ENCODE measurements at regions not wholly inside any gene's neighbourhood (a gene's known extent, or its start where the extent isn't known, plus 50 kb on each side); places are given as distances from the start of the nearest gene placed in this dataset.
"Not testable (repeated sequence)": the region's sequence is repeated elsewhere in the genome, so short reads cannot be mapped to it uniquely, and the experiment has no call there.

GRCh38 chr4:94141001-94141400 is 66.7 kb upstream of the SMARCAD1 start:
- BruUV-seq (replicated peaks), result no TSS peak
- CTCF ChIA-PET, result no interaction called here

DNA sequence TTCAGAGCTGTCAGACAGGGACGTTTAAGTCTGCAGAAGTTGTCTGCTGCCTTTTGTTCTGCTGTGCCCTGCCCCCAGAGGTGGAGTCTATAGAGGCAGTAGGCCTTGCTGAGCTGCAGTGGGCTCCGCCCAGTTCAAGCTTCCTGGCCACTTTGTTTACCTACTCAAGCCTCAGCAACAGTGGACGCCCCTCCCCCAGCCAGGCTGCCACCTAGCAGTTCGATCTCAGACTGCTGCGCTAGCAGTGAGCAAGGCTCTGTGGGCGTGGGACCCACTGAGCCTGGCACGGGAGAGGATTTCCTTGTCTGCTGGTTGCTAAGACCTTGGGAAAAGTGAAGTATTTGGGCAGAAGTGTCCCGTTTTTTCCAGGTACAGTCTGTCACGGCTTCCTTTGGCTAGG is 59.6 kb upstream of the SMARCAD1 start:
- H3K4me1 ChIP-seq (ENCODE audit: control insufficient read depth, insufficient read depth, low read length); H3K36me3 ChIP-seq (ENCODE audit: control insufficient read depth in 2 of 2, insufficient read depth in 2 of 2, low read length in 1 of 2); FAIRE-seq; ATAC-seq; BruUV-seq (replicated peaks); POLR2A ChIA-PET; H3K9ac ChIP-seq (ENCODE audit: control insufficient read depth, insufficient read depth, low read length); intact Hi-C loops (cut with micrococcal nuclease; ENCODE audit: unreplicated experiment); RAD21 ChIA-PET (ENCODE audit: unreplicated experiment); DNase-seq (ENCODE audit: low read depth, low spot score); H3K27ac ChIP-seq (ENCODE audit: control insufficient read depth, insufficient read depth); H3K9me3 ChIP-seq (replicated peaks; ENCODE audit: control insufficient read depth, insufficient read depth, low read length); H4K20me1 ChIP-seq (ENCODE audit: control insufficient read depth, insufficient read depth); H3K4me2 ChIP-seq (ENCODE audit: control insufficient read depth, insufficient read depth); H3K4me3 ChIP-seq; H2AFZ ChIP-seq (ENCODE audit: control insufficient read depth, low read depth, low read length); CTCF ChIA-PET; H3K27me3 ChIP-seq (replicated peaks in 1 of 2; ENCODE audit: control insufficient read depth in 2 of 2, insufficient read depth in 2 of 2, low read length in 1 of 2); H3K79me2 ChIP-seq (ENCODE audit: control insufficient read depth, insufficient read depth, low read length): not testable (repeated sequence)
- SMC1A ChIA-PET (ENCODE audit: uncharacterized antibody, unreplicated experiment), result interaction anchor here (0.6 kb wide), 1 partner anchor 12 kb away, joined by 4 read pairs; no protein-coding TSS in a partner anchor
- in situ Hi-C loops (cut with MboI), result loop anchor here (25.0 kb wide), 1 partner anchor 361 kb away; no protein-coding TSS in a partner anchor
- WGBS (ENCODE audit: insufficient coverage, insufficient replicate concordance, low lambda C conversion rate, missing lambda C conversion rate), result 23% methylated on average over 9 of the region's 9 CpGs

More at GRCh38 chr4:94141001-94141400, 66.7 kb upstream of the SMARCAD1 start:
- Histone ChIP-seq H3K4me3 (no peak overlapping the region), H3K9ac (ENCODE audit: control insufficient read depth, insufficient read depth, low read length) (no peak overlapping the region), H3K4me2 (ENCODE audit: control insufficient read depth, insufficient read depth) (no peak overlapping the region), H3K4me1 (ENCODE audit: control insufficient read depth, insufficient read depth, low read length) (no peaks in the 10 kb centered on the region), H3K27ac (ENCODE audit: control insufficient read depth, insufficient read depth) (no peak overlapping the region), H3K9me3 (replicated peaks; ENCODE audit: control insufficient read depth, insufficient read depth, low read length) (no peaks in the 10 kb centered on the region), H2AFZ (ENCODE audit: control insufficient read depth, low read depth, low read length) (no peak overlapping the region), H3K79me2 (ENCODE audit: control insufficient read depth, insufficient read depth, low read length) (no peaks in the 10 kb centered on the region), H4K20me1 (ENCODE audit: control insufficient read depth, insufficient read depth) (no peaks in the 10 kb centered on the region), H3K27me3 (replicated peaks in 1 of 2; ENCODE audit: control insufficient read depth in 2 of 2, insufficient read depth in 2 of 2, low read length in 1 of 2) (no peaks in the 10 kb centered on the region), H3K36me3 (ENCODE audit: control insufficient read depth in 2 of 2, insufficient read depth in 2 of 2, low read length in 1 of 2) (no peaks in the 10 kb centered on the region)
- ATAC-seq, result no peak
- DNase-seq (ENCODE audit: low read depth, low spot score), result no peak
- no peak for FAIRE-seq
- in situ Hi-C loops (cut with MboI), result loop anchor here (25.0 kb wide), 1 partner anchor 354 kb away; no protein-coding TSS in a partner anchor
- WGBS (ENCODE audit: insufficient coverage, insufficient replicate concordance, low lambda C conversion rate, missing lambda C conversion rate), result 0% methylated on average over 2 of the region's 2 CpGs
- RAD21 ChIA-PET (ENCODE audit: unreplicated experiment), result no interaction called here
- TF ChIP-seq NRF1 (conservative IDR thresholded peaks at IDR 0.05; ENCODE audit: low read depth, low read length) (no peak), IRF5 (IDR thresholded peaks at IDR 0.05; ENCODE audit: borderline replicate concordance) (no peak)
- TF ChIP-seq, protein P1, sequence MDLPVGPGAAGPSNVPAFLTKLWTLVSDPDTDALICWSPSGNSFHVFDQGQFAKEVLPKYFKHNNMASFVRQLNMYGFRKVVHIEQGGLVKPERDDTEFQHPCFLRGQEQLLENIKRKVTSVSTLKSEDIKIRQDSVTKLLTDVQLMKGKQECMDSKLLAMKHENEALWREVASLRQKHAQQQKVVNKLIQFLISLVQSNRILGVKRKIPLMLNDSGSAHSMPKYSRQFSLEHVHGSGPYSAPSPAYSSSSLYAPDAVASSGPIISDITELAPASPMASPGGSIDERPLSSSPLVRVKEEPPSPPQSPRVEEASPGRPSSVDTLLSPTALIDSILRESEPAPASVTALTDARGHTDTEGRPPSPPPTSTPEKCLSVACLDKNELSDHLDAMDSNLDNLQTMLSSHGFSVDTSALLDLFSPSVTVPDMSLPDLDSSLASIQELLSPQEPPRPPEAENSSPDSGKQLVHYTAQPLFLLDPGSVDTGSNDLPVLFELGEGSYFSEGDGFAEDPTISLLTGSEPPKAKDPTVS (IDR thresholded peaks at IDR 0.05; ENCODE audit: low read depth, low read length), result no peak
- intact Hi-C loops (cut with micrococcal nuclease; ENCODE audit: unreplicated experiment), result no loop called here
- SMC1A ChIA-PET (ENCODE audit: uncharacterized antibody, unreplicated experiment), result no interaction called here
- POLR2A ChIA-PET, result interaction anchor here (0.5 kb wide), 1 partner anchor 67 kb away, joined by 5 read pairs; the partner anchor contains the start of gene SMARCAD1

Data from GM12878 (cell line).